Keratinocyte (primary cell): ENCODE measurements at regions not wholly inside any gene's neighbourhood (a gene's known extent, or its start where the extent isn't known, plus 50 kb on each side); places are given as distances from the start of the nearest gene placed in this dataset.

Experiments used
- DNase-seq: peaks from one replicate; pipeline ENCODE4 v3.0.0-alpha.2; 2011; ENCODE audit warnings: low read depth, missing footprints, low spot score
- FAIRE-seq: peaks from 2 replicates; lab custom pipeline; 2011; peaks lifted over from hg19 to GRCh38; lab: Jason Lieb, UNC
- H2AFZ ChIP-seq: 2 replicates; pipeline ENCODE4 v1.6.0; 2012; ENCODE audit warnings: low read length, control low read depth, inconsistent platforms; ENCODE audit not compliant: control insufficient read depth
- H3K27ac ChIP-seq: 2 replicates; pipeline ENCODE4 v1.5.1; 2011; ENCODE audit warnings: low read length; ENCODE audit not compliant: control insufficient read depth, insufficient read depth
- H3K27me3 ChIP-seq: 3 replicates; pipeline ENCODE4 v1.6.0; 2011; ENCODE audit warnings: low read length; ENCODE audit not compliant: control insufficient read depth, insufficient read depth; ENCODE audit errors: extremely low read depth
- H3K36me3 ChIP-seq, 2 experiments: 2 replicates in 1 of 2; 3 replicates in 1 of 2; pipeline ENCODE4 v1.5.1; 2011; ENCODE audit warnings: low read length in 2 of 2, mild to moderate bottlenecking in 1 of 2; ENCODE audit not compliant: control insufficient read depth in 2 of 2, insufficient read depth in 2 of 2; ENCODE audit errors: extremely low read depth in 1 of 2
- H3K4me1 ChIP-seq: 3 replicates; pipeline ENCODE4 v1.5.1; 2011; ENCODE audit warnings: low read length; ENCODE audit not compliant: control insufficient read depth, insufficient read depth; ENCODE audit errors: extremely low read depth
- H3K4me2 ChIP-seq: 3 replicates; pipeline ENCODE4 v1.6.0; 2011; ENCODE audit warnings: low read depth, low read length; ENCODE audit not compliant: control insufficient read depth, insufficient read depth; ENCODE audit errors: extremely low read depth
- H3K4me3 ChIP-seq, 3 experiments: fragments of 200-600 bp in 1 of 3; sonication (generic) in 1 of 3; 2 replicates in 2 of 3; 3 replicates in 1 of 3; pipeline ENCODE4 v1.5.1; 2011 to 2016; ENCODE audit warnings: low read length in 3 of 3, mild to moderate bottlenecking in 3 of 3, control low read depth in 2 of 3, inconsistent platforms in 1 of 3, low read depth in 1 of 3, mixed read lengths in 1 of 3, mixed run types in 1 of 3, moderate library complexity in 1 of 3; ENCODE audit not compliant: control insufficient read depth in 2 of 3, insufficient read depth in 2 of 3; ENCODE audit errors: extremely low read depth in 1 of 3
- H3K79me2 ChIP-seq: 2 replicates; pipeline ENCODE4 v1.6.0; 2012; ENCODE audit warnings: low read length; ENCODE audit not compliant: control insufficient read depth, insufficient read depth
- H3K9ac ChIP-seq: 3 replicates; pipeline ENCODE4 v1.6.0; 2011; ENCODE audit warnings: low read length; ENCODE audit not compliant: control insufficient read depth, insufficient read depth; ENCODE audit errors: extremely low read depth
- H3K9me1 ChIP-seq: 3 replicates; pipeline ENCODE4 v1.6.0; 2011; ENCODE audit warnings: low read length; ENCODE audit not compliant: control insufficient read depth, insufficient read depth; ENCODE audit errors: extremely low read depth
- H3K9me3 ChIP-seq: 2 replicates; pipeline ENCODE4 v1.5.1; 2012; ENCODE audit warnings: low read depth, low read length; ENCODE audit not compliant: control insufficient read depth
- H4K20me1 ChIP-seq: 3 replicates; pipeline ENCODE4 v1.6.0; 2011; ENCODE audit warnings: low read length; ENCODE audit not compliant: control insufficient read depth, insufficient read depth; ENCODE audit errors: extremely low read depth
- EZH2 ChIP-seq: IDR thresholded peaks from one replicate; pipeline ENCODE4 v1.6.1; 2012; ENCODE audit warnings: inconsistent platforms, mild to moderate bottlenecking, low read length, moderate library complexity
- dilution Hi-C: fragments of 300-500 bp; cut with MboI; formaldehyde crosslinking; loops from one replicate; pipeline ENCODE4 v1.7.0; 2020; ENCODE audit warnings: low sequenced_read_pairs; ENCODE audit not compliant: extremely low pct_ligation_motif_present
- TF ChIP-seq, protein P1 (sequence below), 3 experiments: IDR thresholded peaks in 1 of 3; conservative IDR thresholded peaks in 1 of 3; optimal IDR thresholded peaks in 1 of 3; 2 replicates in 2 of 3; 3 replicates in 1 of 3; pipeline versions ENCODE3 to v1.5.1; 2011; ENCODE audit warnings: low read length in 3 of 3, mild to moderate bottlenecking in 3 of 3, moderate library complexity in 2 of 3, control low read depth in 1 of 3, inconsistent platforms in 1 of 3; ENCODE audit not compliant: insufficient read depth in 2 of 3; ENCODE audit errors: extremely low read depth in 1 of 3

GRCh38 chr15:58314593-58315216, 117.1 kb upstream of the LIPC start:
- H3K9me3 ChIP-seq = no peaks in the 10 kb centered on the region
- H3K4me2 ChIP-seq = no peak overlapping the region
- no peaks in the 10 kb centered on the region for H4K20me1 ChIP-seq
- no peaks in the 10 kb centered on the region for H3K4me1 ChIP-seq
- no peaks in the 10 kb centered on the region for H3K27me3 ChIP-seq
- H3K9ac ChIP-seq = no peak overlapping the region
- no peaks in the 10 kb centered on the region for H3K79me2 ChIP-seq
- dilution Hi-C loops = no loop called here
- no peak for DNase-seq
- FAIRE-seq = no peak
- no peaks in the 10 kb centered on the region for H3K9me1 ChIP-seq
- H3K36me3 ChIP-seq = no peaks in the 10 kb centered on the region
- H3K27ac ChIP-seq = no peak overlapping the region
- H3K4me3 ChIP-seq = no peak overlapping the region
- TF ChIP-seq, protein P1, sequence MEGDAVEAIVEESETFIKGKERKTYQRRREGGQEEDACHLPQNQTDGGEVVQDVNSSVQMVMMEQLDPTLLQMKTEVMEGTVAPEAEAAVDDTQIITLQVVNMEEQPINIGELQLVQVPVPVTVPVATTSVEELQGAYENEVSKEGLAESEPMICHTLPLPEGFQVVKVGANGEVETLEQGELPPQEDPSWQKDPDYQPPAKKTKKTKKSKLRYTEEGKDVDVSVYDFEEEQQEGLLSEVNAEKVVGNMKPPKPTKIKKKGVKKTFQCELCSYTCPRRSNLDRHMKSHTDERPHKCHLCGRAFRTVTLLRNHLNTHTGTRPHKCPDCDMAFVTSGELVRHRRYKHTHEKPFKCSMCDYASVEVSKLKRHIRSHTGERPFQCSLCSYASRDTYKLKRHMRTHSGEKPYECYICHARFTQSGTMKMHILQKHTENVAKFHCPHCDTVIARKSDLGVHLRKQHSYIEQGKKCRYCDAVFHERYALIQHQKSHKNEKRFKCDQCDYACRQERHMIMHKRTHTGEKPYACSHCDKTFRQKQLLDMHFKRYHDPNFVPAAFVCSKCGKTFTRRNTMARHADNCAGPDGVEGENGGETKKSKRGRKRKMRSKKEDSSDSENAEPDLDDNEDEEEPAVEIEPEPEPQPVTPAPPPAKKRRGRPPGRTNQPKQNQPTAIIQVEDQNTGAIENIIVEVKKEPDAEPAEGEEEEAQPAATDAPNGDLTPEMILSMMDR (optimal IDR thresholded peaks at IDR 0.05 in 1 of 3, IDR thresholded peaks at IDR 0.05 in 1 of 3, conservative IDR thresholded peaks at IDR 0.05 in 1 of 3; ENCODE audit: extremely low read depth in 1 of 3, insufficient read depth in 2 of 3, low read length in 3 of 3) = no peak
- no peak for TF ChIP-seq EZH2
- H2AFZ ChIP-seq = peak overlapping the region; percentile 32

DNA sequence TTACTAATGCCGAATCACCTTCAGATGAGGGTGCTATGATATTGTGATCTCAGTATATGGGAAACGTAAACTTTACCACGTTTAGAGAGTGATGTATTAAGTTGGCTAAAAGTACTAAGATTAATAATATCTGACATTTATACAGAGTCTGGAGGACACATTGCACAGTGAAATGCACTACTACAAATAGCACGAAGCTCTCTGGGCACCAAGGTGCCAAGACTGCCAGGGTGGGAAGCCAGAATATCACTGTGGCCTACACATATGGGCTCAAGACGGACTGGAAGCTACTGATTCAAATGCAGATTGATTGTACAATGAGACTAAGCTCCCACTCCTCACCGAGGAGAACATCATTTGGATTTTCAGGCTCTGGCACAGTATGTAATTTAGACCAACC, 113.3 kb upstream of the LIPC start:
- no peaks in the 10 kb centered on the region for H3K9me1 ChIP-seq
- no peak for DNase-seq
- H3K36me3 ChIP-seq = no peaks in the 10 kb centered on the region
- dilution Hi-C loops = no loop called here
- FAIRE-seq = no peak
- no peak overlapping the region for H2AFZ ChIP-seq
- no peaks in the 10 kb centered on the region for H3K27me3 ChIP-seq
- H3K27ac ChIP-seq = no peak overlapping the region
- no peak overlapping the region for H3K9ac ChIP-seq
- no peaks in the 10 kb centered on the region for H3K4me1 ChIP-seq
- H4K20me1 ChIP-seq = no peaks in the 10 kb centered on the region
- H3K4me2 ChIP-seq = no peak overlapping the region
- no peaks in the 10 kb centered on the region for H3K9me3 ChIP-seq
- H3K4me3 ChIP-seq = no peak overlapping the region
- no peaks in the 10 kb centered on the region for H3K79me2 ChIP-seq
- TF ChIP-seq, protein P1 (optimal IDR thresholded peaks at IDR 0.05 in 1 of 3, IDR thresholded peaks at IDR 0.05 in 1 of 3, conservative IDR thresholded peaks at IDR 0.05 in 1 of 3; ENCODE audit: extremely low read depth in 1 of 3, insufficient read depth in 2 of 3, low read length in 3 of 3) = no peak
- TF ChIP-seq EZH2 = no peak
